HUES64 (cell line): ENCODE measurements at regions not wholly inside any gene's neighbourhood (a gene's known extent, or its start where the extent isn't known, plus 50 kb on each side); places are given as distances from the start of the nearest gene placed in this dataset.

Experiments
- H3K27ac ChIP-seq: 2 replicates; pipeline ENCODE4 v1.7.0; 2013; ENCODE audit warnings: low read depth, low read length, inconsistent platforms
- H3K27me3 ChIP-seq: 2 replicates; pipeline ENCODE4 v1.6.1; 2013; ENCODE audit warnings: mild to moderate bottlenecking, low read length; ENCODE audit not compliant: insufficient read depth
- H3K36me3 ChIP-seq: 2 replicates; pipeline ENCODE4 v1.6.1; 2013; ENCODE audit warnings: mild to moderate bottlenecking, low read length; ENCODE audit not compliant: insufficient read depth
- H3K4me1 ChIP-seq: 2 replicates; pipeline ENCODE4 v1.6.1; 2013; ENCODE audit warnings: mild to moderate bottlenecking, low read length, moderate library complexity; ENCODE audit not compliant: insufficient read depth
- H3K4me3 ChIP-seq: 2 replicates; pipeline ENCODE4 v1.5.1; 2013; ENCODE audit warnings: mild to moderate bottlenecking, low read length, moderate library complexity
- H3K9ac ChIP-seq: 2 replicates; pipeline ENCODE4 v1.6.1; 2013; ENCODE audit warnings: mild to moderate bottlenecking, low read depth, low read length
- H3K9me3 ChIP-seq: 2 replicates; pipeline ENCODE4 v1.6.1; 2013; ENCODE audit warnings: low read depth, low read length; ENCODE audit not compliant: insufficient read depth
- WGBS: fragments of 150-250, 120-280 bp; methylation state at CpG from one replicate; pipeline ENCODE4 v1.1.7; 2013; ENCODE audit warnings: missing lambda C conversion rate; 5-methylcytosine and 5-hydroxymethylcytosine counted together

DNA sequence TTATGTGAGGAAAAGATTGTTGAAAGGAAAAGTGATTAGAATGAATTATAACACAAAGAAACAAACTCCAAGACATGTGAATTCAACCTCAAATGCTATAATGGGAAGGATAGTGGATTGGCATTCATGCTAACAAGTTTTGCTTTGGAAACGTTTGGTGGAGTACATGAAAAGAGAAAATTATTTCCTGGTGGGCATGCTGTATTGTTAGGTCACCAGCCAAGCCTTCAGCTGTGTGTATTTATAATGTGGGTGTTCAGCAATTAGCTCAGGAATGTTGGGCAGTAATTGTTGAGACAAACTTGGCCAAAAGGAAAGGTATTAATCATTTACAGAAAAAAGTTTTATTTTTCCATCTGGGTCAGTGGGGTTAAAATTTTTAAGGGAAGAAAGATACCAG, 198.9 kb upstream of the ARSJ start:
- Histone ChIP-seq H3K9ac (no peak overlapping the region), H3K27ac (no peak overlapping the region), H3K36me3 (no peaks in the 10 kb centered on the region), H3K4me3 (no peak overlapping the region), H3K4me1 (no peaks in the 10 kb centered on the region), H3K27me3 (no peaks in the 10 kb centered on the region), H3K9me3 (peaks cover 12% of the 10 kb centered on the region; the same call in 1 of the 2 replicates)
- 70% methylated on average over 1 of the region's 1 CpG for WGBS

- no peaks in the 10 kb centered on the region for H3K36me3 ChIP-seq
- no peak overlapping the region for H3K9ac ChIP-seq
- H3K4me3 ChIP-seq: no peak overlapping the region
- 44% methylated on average over 6 of the region's 6 CpGs for WGBS
- peaks cover 13% of the 10 kb centered on the region; the same call in 1 of the 2 replicates for H3K9me3 ChIP-seq
- H3K27ac ChIP-seq: no peak overlapping the region
- no peaks in the 10 kb centered on the region for H3K27me3 ChIP-seq
- H3K4me1 ChIP-seq: no peaks in the 10 kb centered on the region
Measured at GRCh38 chr4:114180481-114180880, 201.0 kb upstream of the ARSJ start.

DNA sequence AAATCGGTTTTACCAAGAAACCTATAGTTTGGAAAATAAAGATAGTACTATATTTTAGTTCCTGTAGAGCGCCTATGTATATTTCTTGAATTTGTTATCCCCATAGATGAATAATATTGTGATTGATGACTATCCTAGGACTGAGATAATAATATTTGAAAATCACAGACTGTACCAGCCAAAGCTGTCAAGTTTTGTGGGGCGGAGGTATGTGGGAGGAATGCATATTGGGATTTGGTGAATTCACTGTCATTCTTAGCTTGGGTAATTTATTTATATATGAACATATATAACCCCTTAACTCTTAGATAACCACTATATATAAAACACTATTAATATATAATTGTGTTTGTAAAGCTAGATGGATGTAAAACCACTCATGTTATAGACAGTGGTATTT, 205.5 kb upstream of the ARSJ start:
- Histone ChIP-seq H3K36me3 (no peaks in the 10 kb centered on the region), H3K27ac (no peak overlapping the region), H3K4me1 (no peaks in the 10 kb centered on the region), H3K9me3 (peaks cover 13% of the 10 kb centered on the region; the same call in 1 of the 2 replicates), H3K4me3 (no peak overlapping the region), H3K27me3 (no peaks in the 10 kb centered on the region), H3K9ac (no peak overlapping the region)
- WGBS: 93% methylated on average over 3 of the region's 3 CpGs

DNA sequence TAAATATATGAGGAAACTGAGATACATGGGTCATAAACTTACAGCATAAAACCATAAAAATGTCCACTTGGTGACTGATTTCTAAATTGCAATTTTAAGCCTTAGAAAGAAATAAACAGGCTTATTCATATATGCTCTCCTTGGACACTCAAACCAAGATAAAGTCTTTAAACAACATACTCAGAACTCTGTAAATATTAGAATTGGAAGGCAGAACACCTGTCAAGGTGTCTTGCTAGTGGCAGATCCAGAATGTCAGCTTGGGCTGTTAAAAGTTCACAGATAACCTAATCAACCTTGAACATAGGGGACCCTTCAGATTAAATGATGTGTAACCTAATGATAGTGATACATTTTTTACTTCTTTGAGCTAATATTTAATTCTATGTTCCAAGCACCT, 208.1 kb upstream of the ARSJ start:
- no peak overlapping the region for H3K27ac ChIP-seq

DNA sequence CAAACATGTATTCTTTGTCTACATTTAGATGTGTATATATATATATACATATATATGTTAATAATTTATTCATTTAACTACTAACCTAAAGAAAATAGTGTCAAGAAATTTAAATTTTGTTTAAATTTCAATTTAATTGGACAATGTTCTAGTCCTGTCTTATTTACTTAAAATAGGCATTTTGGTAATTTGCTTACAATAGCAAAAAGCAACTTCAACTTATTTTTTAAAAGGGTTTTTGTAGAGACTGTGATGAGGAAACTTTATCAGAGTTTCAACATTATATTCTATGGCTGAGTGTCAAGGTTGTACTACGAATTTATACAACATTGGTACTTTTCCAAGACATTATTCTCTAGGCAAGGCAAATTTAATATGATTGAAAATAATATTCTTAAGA, 212.0 kb upstream of the ARSJ start:
- Histone ChIP-seq H3K27ac (no peak overlapping the region), H3K9ac (no peak overlapping the region), H3K4me3 (no peak overlapping the region), H3K9me3 (no peaks in the 10 kb centered on the region), H3K4me1 (no peaks in the 10 kb centered on the region), H3K27me3 (no peaks in the 10 kb centered on the region), H3K36me3 (no peaks in the 10 kb centered on the region)
- WGBS: no CpG with 5 or more reads among the region's 1 CpG

More for the DNA sequence above, 208.1 kb upstream of the ARSJ start:
- H3K4me1 ChIP-seq: no peaks in the 10 kb centered on the region
- no peaks in the 10 kb centered on the region for H3K27me3 ChIP-seq
- no peaks in the 10 kb centered on the region for H3K36me3 ChIP-seq
- H3K9ac ChIP-seq: no peak overlapping the region
- H3K9me3 ChIP-seq: peaks cover 8% of the 10 kb centered on the region; the same call in 1 of the 2 replicates
- no peak overlapping the region for H3K4me3 ChIP-seq

DNA sequence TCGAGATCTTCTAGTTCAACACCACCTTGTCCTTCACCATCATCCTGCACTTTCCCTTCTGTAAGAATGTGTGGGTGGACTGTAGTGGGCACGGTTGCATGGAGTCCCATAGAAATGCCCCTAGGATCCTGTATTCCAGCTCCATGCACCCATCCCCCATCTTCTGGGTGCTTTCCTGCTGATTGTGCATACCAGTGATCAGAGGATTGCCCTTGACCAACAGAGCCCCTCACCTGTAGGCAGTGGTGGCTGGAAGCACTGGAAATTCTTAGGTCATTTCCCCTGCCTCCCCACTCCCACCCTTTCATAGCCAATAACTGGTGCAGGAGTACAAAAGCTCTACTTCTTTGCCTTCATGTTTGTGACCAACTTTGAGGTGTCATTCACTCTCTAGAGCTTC, 213.4 kb upstream of the ARSJ start:
- WGBS: 80% methylated on average over 1 of the region's 2 CpGs
- no peak overlapping the region for H3K27ac ChIP-seq
- H3K4me1 ChIP-seq: no peaks in the 10 kb centered on the region

DNA sequence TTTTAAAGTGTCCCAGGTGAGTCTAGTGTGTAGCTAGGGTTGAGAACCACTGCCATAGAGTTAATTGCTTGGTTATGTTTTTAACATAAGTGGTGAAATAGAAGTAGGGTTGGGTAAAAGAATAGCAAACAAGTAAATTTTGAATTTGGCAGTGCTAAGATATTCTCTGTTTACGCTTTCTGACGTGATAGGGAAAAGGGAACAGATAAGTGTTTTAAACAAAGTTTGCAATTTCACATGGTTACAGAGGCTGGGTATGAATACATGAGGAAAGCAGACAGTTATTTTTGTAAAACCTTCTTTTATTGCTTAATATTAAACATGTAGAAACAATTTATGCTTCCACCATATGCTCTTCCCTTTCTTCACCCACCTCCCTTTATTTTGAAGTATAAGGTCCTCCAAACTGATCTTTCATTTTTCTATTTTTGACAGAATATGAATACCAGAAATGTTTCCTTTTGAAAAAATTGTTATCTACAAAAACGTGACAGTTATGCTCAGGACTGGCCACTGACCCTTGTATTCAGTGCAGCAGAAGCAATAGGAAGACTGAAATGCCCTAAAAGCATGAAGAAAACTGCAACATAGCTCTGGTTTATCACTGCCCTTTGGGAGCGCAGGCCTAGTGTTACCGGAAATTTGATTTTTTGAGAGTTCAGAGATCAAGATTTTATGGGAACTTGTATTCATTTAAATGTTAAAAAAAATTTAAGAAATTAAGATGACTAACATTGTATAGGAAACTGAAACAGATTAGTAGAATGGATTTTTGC, 214.4 kb upstream of the ARSJ start:
- Histone ChIP-seq H3K9ac (no peak overlapping the region), H3K27ac (no peak overlapping the region), H3K4me1 (no peaks in the 10 kb centered on the region), H3K27me3 (no peaks in the 10 kb centered on the region), H3K9me3 (no peaks in the 10 kb centered on the region), H3K36me3 (no peaks in the 10 kb centered on the region), H3K4me3 (no peak overlapping the region)
- 93% methylated on average over 5 of the region's 5 CpGs for WGBS

More for the DNA sequence above, 213.4 kb upstream of the ARSJ start:
- H3K27me3 ChIP-seq: no peaks in the 10 kb centered on the region
- no peak overlapping the region for H3K9ac ChIP-seq
- H3K9me3 ChIP-seq: no peaks in the 10 kb centered on the region
- H3K4me3 ChIP-seq: no peak overlapping the region
- no peaks in the 10 kb centered on the region for H3K36me3 ChIP-seq

DNA sequence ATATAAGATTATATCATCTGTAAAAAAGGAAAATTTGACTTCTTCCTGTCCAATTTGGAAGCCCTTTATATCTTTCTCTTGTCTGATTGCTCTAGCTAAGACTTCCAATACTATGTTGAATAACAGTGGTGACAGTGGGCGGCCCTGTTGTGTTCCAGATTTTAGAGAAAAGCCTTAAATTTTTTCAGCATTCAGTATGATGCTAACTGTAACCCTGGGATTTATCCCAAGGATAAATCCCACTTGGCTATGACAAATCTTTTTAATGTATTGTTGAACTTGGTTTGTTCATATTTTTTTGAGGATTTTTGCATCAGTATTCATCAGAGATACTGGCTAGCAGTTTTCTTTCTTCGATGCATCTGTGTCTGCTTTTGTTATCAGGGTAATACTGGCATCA, 217.2 kb upstream of the ARSJ start:
- Histone ChIP-seq H3K9ac (no peak overlapping the region), H3K4me3 (no peak overlapping the region), H3K27ac (no peak overlapping the region), H3K4me1 (no peaks in the 10 kb centered on the region), H3K36me3 (no peaks in the 10 kb centered on the region), H3K9me3 (no peaks in the 10 kb centered on the region), H3K27me3 (no peaks in the 10 kb centered on the region)
- 100% methylated on average over 2 of the region's 2 CpGs for WGBS

DNA sequence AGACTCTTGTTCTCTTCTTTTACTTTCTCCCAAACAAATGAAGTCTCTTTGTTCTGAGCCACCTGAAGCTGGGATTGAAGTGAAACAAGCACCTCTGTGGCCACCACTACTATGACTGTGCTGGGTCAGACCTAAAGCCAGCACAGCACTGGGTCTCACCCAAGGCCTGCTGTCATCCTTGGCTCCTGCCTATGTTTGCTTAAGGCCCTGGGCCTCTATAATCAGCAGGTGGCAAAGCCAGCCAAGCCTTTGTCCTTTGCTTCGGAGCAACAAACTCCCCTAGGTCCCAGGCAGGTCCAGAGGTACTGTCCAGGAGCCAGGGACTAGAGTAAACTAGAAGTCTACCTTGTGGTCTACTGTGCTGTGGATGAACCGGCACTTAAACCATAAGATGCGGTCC, 220.6 kb upstream of the ARSJ start:
- Histone ChIP-seq H3K27ac (no peak overlapping the region), H3K27me3 (no peaks in the 10 kb centered on the region), H3K4me1 (no peaks in the 10 kb centered on the region), H3K4me3 (no peak overlapping the region), H3K36me3 (no peaks in the 10 kb centered on the region), H3K9ac (no peak overlapping the region), H3K9me3 (no peaks in the 10 kb centered on the region)
- WGBS: 95% methylated on average over 3 of the region's 3 CpGs

DNA sequence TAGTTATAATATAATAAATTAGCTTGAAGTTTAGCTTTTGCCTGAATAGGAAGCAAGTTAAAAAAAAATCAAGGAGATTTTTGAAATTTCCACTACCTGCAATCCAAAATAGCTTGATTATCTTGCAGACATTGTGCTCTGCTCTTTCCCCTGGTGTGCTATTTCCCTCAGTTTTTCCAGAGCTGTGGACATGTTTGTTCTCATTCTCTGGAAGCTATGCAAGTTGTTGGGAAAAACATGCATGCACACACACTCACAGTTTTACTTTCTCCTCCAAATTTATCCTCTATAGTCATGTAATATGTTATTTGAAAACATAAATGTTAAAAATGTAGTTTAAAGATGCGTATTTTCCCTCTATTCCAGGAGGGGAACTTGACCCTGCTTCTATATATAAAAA, 225.8 kb upstream of the ARSJ start:
- no peak overlapping the region for H3K27ac ChIP-seq
- H3K4me1 ChIP-seq: 0 out of 2 replicates have a peak, but pooled peaks cover 7% of the 10 kb centered on the region
- H3K9ac ChIP-seq: no peak overlapping the region
- no peaks in the 10 kb centered on the region for H3K36me3 ChIP-seq
- no peaks in the 10 kb centered on the region for H3K27me3 ChIP-seq
- H3K9me3 ChIP-seq: no peaks in the 10 kb centered on the region
- no CpG with 5 or more reads among the region's 1 CpG for WGBS
- no peak overlapping the region for H3K4me3 ChIP-seq

- Histone ChIP-seq H3K4me3 (no peak overlapping the region), H3K27me3 (no peaks in the 10 kb centered on the region), H3K36me3 (no peaks in the 10 kb centered on the region), H3K27ac (no peak overlapping the region), H3K9me3 (no peaks in the 10 kb centered on the region), H3K4me1 (0 out of 2 replicates have a peak, but pooled peaks cover 7% of the 10 kb centered on the region), H3K9ac (no peak overlapping the region)
- WGBS: 73% methylated on average over 3 of the region's 3 CpGs
Measured at GRCh38 chr4:114208574-114209151, 229.2 kb upstream of the ARSJ start.
